A673 (cell line): ENCODE measurements at regions not wholly inside any gene's neighbourhood (a gene's known extent, or its start where the extent isn't known, plus 50 kb on each side); places are given as distances from the start of the nearest gene placed in this dataset.

Experiments
- EZH2 ChIP-seq: fragments of 200-600 bp; sonication (generic); IDR thresholded peaks from 2 replicates; pipeline ENCODE4 v1.6.1; 2017; ENCODE audit warnings: borderline replicate concordance, low read depth, mild to moderate bottlenecking, mixed read lengths, antibody characterized with exemption, low read length; ENCODE audit not compliant: poor library complexity, severe bottlenecking
- TF ChIP-seq, protein P1 (sequence below): fragments of 300-800, 200-600 bp; sonication (generic); conservative IDR thresholded peaks from 2 replicates; pipeline ENCODE4 v1.5.1; 2017; ENCODE audit warnings: low read depth, mild to moderate bottlenecking, antibody characterized with exemption, low read length, moderate library complexity, mixed read lengths

DNA sequence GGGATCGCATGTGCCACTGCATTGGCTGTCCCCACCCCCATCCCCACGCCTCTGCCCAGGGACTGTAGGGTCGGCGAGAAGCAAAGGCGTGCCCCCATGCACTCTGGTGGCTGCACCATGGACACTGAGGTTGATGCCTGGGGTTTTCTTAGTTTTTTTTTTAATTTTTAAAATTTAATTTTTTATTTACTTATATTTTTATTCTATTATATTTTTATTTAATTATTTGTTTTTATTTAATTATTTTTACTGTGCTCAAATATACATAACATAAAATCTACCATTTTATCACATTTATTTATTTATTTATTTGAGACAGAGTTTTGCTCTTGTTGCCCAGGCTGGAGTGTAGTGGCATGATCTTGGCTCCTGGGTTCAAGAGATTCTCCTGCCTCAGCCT, 57.4 kb downstream of the SOCS3 start:
- TF ChIP-seq, protein P1, sequence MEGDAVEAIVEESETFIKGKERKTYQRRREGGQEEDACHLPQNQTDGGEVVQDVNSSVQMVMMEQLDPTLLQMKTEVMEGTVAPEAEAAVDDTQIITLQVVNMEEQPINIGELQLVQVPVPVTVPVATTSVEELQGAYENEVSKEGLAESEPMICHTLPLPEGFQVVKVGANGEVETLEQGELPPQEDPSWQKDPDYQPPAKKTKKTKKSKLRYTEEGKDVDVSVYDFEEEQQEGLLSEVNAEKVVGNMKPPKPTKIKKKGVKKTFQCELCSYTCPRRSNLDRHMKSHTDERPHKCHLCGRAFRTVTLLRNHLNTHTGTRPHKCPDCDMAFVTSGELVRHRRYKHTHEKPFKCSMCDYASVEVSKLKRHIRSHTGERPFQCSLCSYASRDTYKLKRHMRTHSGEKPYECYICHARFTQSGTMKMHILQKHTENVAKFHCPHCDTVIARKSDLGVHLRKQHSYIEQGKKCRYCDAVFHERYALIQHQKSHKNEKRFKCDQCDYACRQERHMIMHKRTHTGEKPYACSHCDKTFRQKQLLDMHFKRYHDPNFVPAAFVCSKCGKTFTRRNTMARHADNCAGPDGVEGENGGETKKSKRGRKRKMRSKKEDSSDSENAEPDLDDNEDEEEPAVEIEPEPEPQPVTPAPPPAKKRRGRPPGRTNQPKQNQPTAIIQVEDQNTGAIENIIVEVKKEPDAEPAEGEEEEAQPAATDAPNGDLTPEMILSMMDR, result no peak
- no peak for TF ChIP-seq EZH2
